ENCODE measurements at regions not wholly inside any gene's neighbourhood (a gene's known extent, or its start where the extent isn't known, plus 50 kb on each side); places are given as distances from the start of the nearest gene placed in this dataset.

GRCh38 chr1:84061336-84061735 is 62.4 kb upstream of the TTLL7 start:
- DNase-seq (ENCODE audit: low read depth): no peak
- no peak overlapping the region for H3K4me3 ChIP-seq (ENCODE audit: control insufficient read depth, low read depth, low read length)
- TF ChIP-seq CTCF (IDR thresholded peaks at IDR 0.05; ENCODE audit: control insufficient read depth, insufficient read depth, low read depth, low read length, missing control alignments): no peak

GRCh38 chr1:84060781-84061180 is 61.8 kb upstream of the TTLL7 start:
- DNase-seq (ENCODE audit: low read depth): no peak
- H3K4me3 ChIP-seq (ENCODE audit: control insufficient read depth, low read depth, low read length): no peak overlapping the region
- no peak for TF ChIP-seq CTCF (IDR thresholded peaks at IDR 0.05; ENCODE audit: control insufficient read depth, insufficient read depth, low read depth, low read length, missing control alignments)

- H3K4me3 ChIP-seq (ENCODE audit: control insufficient read depth, low read depth, low read length): no peak overlapping the region
- no peak for TF ChIP-seq CTCF (IDR thresholded peaks at IDR 0.05; ENCODE audit: control insufficient read depth, insufficient read depth, low read depth, low read length, missing control alignments)
- DNase-seq (ENCODE audit: low read depth): no peak
Observed at GRCh38 chr1:84048820-84049219, 49.9 kb upstream of the TTLL7 start.

Data from AG09309 (cell line).